Stimulated activated effector memory CD8-positive, alpha-beta T cell treated with anti-CD3 and anti-CD28 coated beads, Interleukin-12 subunit alpha, Interleukin-12 subunit beta, amount 100 ng/mL, for 72 hours (primary cell): ENCODE measurements at regions not wholly inside any gene's neighbourhood (a gene's known extent, or its start where the extent isn't known, plus 50 kb on each side); places are given as distances from the start of the nearest gene placed in this dataset.
"Not testable (repeated sequence)": the region's sequence is repeated elsewhere in the genome, so short reads cannot be mapped to it uniquely, and the experiment has no call there.

Experiments used
- ATAC-seq: fragments of 150-1000 bp; cut with Tn5 transposase; 2 replicates; pipeline ENCODE4 v1.10.0; 2021
- DNase-seq, 2 donors: peaks; one replicate each; pipeline ENCODE4 v3.0.0; 2021 to 2022; ENCODE audit warnings: low spot score in 2 of 2
- H3K27ac Mint-ChIP-seq: one replicate; pipeline ENCODE4 v1.8.0; 2022; ENCODE audit warnings: mild to moderate bottlenecking, mixed read lengths
- H3K36me3 Mint-ChIP-seq: one replicate; pipeline ENCODE4 v1.8.0; 2022; ENCODE audit warnings: mild to moderate bottlenecking, mixed read lengths
- H3K4me1 Mint-ChIP-seq: one replicate; pipeline ENCODE4 v1.8.0; 2022; ENCODE audit warnings: mixed read lengths
- H3K4me3 Mint-ChIP-seq: one replicate; pipeline ENCODE4 v1.8.0; 2022; ENCODE audit warnings: mild to moderate bottlenecking, mixed read lengths
- H3K9me3 Mint-ChIP-seq: one replicate; pipeline ENCODE4 v1.8.0; 2022; ENCODE audit warnings: mixed read lengths

- DNase-seq (no peak), ATAC-seq (no peak)
- H3K27ac Mint-ChIP-seq: no peak overlapping the region
- no peak overlapping the region for H3K4me3 Mint-ChIP-seq
- peaks cover 20% of the 10 kb centered on the region for H3K4me1 Mint-ChIP-seq
- no peaks in the 10 kb centered on the region for H3K9me3 Mint-ChIP-seq
- peaks cover 2% of the 10 kb centered on the region for H3K36me3 Mint-ChIP-seq
These were observed 53.7 kb upstream of the ZNF217 start for GRCh38 chr20:53647286-53647821.

- no peak for DNase-seq
- Mint-ChIP-seq H3K9me3 (no peaks in the 10 kb centered on the region), H3K27ac (no peak overlapping the region), H3K4me1 (peaks cover 20% of the 10 kb centered on the region), H3K36me3 (peaks cover 7% of the 10 kb centered on the region), H3K4me3 (no peak overlapping the region)
- ATAC-seq: no peak
These were observed 52.9 kb upstream of the ZNF217 start for GRCh38 chr20:53646550-53646949.

GRCh38 chr20:53645582-53645897 lies 51.9 kb upstream of the ZNF217 start:
- peaks cover 24% of the 10 kb centered on the region for H3K4me1 Mint-ChIP-seq
- H3K27ac Mint-ChIP-seq: no peak overlapping the region
- H3K36me3 Mint-ChIP-seq: peaks cover 7% of the 10 kb centered on the region
- no peaks in the 10 kb centered on the region for H3K9me3 Mint-ChIP-seq
- ATAC-seq (no peak), DNase-seq (no peak)
- no peak overlapping the region for H3K4me3 Mint-ChIP-seq

DNA sequence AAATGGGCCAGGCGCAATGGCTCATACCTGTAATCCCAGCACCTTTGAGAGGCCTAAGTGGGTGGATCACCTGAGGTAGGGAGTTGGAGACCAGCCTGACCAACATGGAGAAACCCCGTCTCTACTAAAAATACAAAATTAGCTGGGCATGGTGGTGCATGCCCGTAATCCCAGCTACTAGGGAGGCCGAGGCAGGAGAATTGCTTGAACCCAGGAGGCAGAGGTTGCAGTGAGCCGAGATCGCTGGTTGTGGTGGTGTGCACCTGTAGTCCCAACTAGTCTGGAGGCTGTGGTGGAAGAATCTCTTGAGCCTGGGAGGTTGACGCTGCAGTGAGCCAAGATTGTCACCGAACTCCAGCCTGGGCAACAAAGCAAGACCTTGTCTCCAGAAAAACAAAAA lies 50.5 kb upstream of the ZNF217 start:
- H3K9me3 Mint-ChIP-seq, H3K36me3 Mint-ChIP-seq, H3K27ac Mint-ChIP-seq, ATAC-seq, DNase-seq, H3K4me3 Mint-ChIP-seq: not testable (repeated sequence)
- H3K4me1 Mint-ChIP-seq: peaks cover 24% of the 10 kb centered on the region
